ENCODE measurements at regions not wholly inside any gene's neighbourhood (a gene's known extent, or its start where the extent isn't known, plus 50 kb on each side); places are given as distances from the start of the nearest gene placed in this dataset.

- H3K9ac ChIP-seq (ENCODE audit: low read length in 5 of 5) = no peak overlapping the region
- H3K27me3 ChIP-seq (ENCODE audit: control insufficient read depth in 5 of 5, insufficient read depth in 4 of 5, low read length in 5 of 5) = no peaks in the 10 kb centered on the region
- no peaks in the 10 kb centered on the region for H3K9me3 ChIP-seq (ENCODE audit: control insufficient read depth in 5 of 5, low read length in 5 of 5)
- H3K4me3 ChIP-seq (ENCODE audit: low read depth in 1 of 5, low read length in 5 of 5) = no peak overlapping the region
- H3K36me3 ChIP-seq (ENCODE audit: control insufficient read depth in 5 of 5, insufficient read depth in 5 of 5, low read length in 5 of 5) = no peaks in the 10 kb centered on the region
- H3K27ac ChIP-seq (ENCODE audit: low read depth, low read length) = no peak overlapping the region
- H3K4me1 ChIP-seq (ENCODE audit: control insufficient read depth in 5 of 5, insufficient read depth in 5 of 5, low read length in 5 of 5) = peaks cover 0 to 6% (median 0%) of the 10 kb centered on the region in 5 donors
Observed at GRCh38 chr3:115550285-115550761, 73.0 kb upstream of the GAP43 start.

GRCh38 chr3:115551016-115551415, 72.3 kb upstream of the GAP43 start:
- Histone ChIP-seq H3K27ac (ENCODE audit: low read depth, low read length) (no peak overlapping the region), H3K9me3 (ENCODE audit: control insufficient read depth in 5 of 5, low read length in 5 of 5) (no peaks in the 10 kb centered on the region), H3K27me3 (ENCODE audit: control insufficient read depth in 5 of 5, insufficient read depth in 4 of 5, low read length in 5 of 5) (no peaks in the 10 kb centered on the region)

GRCh38 chr3:115552007-115552406, 71.3 kb upstream of the GAP43 start:
- Histone ChIP-seq H3K9me3 (ENCODE audit: control insufficient read depth in 5 of 5, low read length in 5 of 5) (no peaks in the 10 kb centered on the region), H3K27me3 (ENCODE audit: control insufficient read depth in 5 of 5, insufficient read depth in 4 of 5, low read length in 5 of 5) (no peaks in the 10 kb centered on the region), H3K4me3 (ENCODE audit: low read depth in 1 of 5, low read length in 5 of 5) (no peak overlapping the region), H3K27ac (ENCODE audit: low read depth, low read length) (no peak overlapping the region), H3K4me1 (ENCODE audit: control insufficient read depth in 5 of 5, insufficient read depth in 5 of 5, low read length in 5 of 5) (peaks cover 0 to 6% (median 0%) of the 10 kb centered on the region in 5 donors), H3K9ac (ENCODE audit: low read length in 5 of 5) (no peak overlapping the region), H3K36me3 (ENCODE audit: control insufficient read depth in 5 of 5, insufficient read depth in 5 of 5, low read length in 5 of 5) (no peaks in the 10 kb centered on the region)

More at GRCh38 chr3:115551016-115551415, 72.3 kb upstream of the GAP43 start:
- Histone ChIP-seq H3K4me1 (ENCODE audit: control insufficient read depth in 5 of 5, insufficient read depth in 5 of 5, low read length in 5 of 5) (peaks cover 0 to 6% (median 0%) of the 10 kb centered on the region in 5 donors), H3K36me3 (ENCODE audit: control insufficient read depth in 5 of 5, insufficient read depth in 5 of 5, low read length in 5 of 5) (no peaks in the 10 kb centered on the region), H3K9ac (ENCODE audit: low read length in 5 of 5) (no peak overlapping the region), H3K4me3 (ENCODE audit: low read depth in 1 of 5, low read length in 5 of 5) (no peak overlapping the region)

- H3K9me3 ChIP-seq (ENCODE audit: control insufficient read depth in 5 of 5, low read length in 5 of 5) = no peaks in the 10 kb centered on the region
- no peak overlapping the region for H3K9ac ChIP-seq (ENCODE audit: low read length in 5 of 5)
- no peaks in the 10 kb centered on the region for H3K27me3 ChIP-seq (ENCODE audit: control insufficient read depth in 5 of 5, insufficient read depth in 4 of 5, low read length in 5 of 5)
- no peak overlapping the region for H3K4me3 ChIP-seq (ENCODE audit: low read depth in 1 of 5, low read length in 5 of 5)
- H3K36me3 ChIP-seq (ENCODE audit: control insufficient read depth in 5 of 5, insufficient read depth in 5 of 5, low read length in 5 of 5) = no peaks in the 10 kb centered on the region
- H3K27ac ChIP-seq (ENCODE audit: low read depth, low read length) = no peak overlapping the region
- H3K4me1 ChIP-seq (ENCODE audit: control insufficient read depth in 5 of 5, insufficient read depth in 5 of 5, low read length in 5 of 5) = peaks cover 0 to 1% (median 0%) of the 10 kb centered on the region in 5 donors
Observed at GRCh38 chr3:115553796-115554486, 69.4 kb upstream of the GAP43 start.

- H3K27ac ChIP-seq (ENCODE audit: low read depth, low read length) = no peak overlapping the region
- no peaks in the 10 kb centered on the region for H3K4me1 ChIP-seq (ENCODE audit: control insufficient read depth in 5 of 5, insufficient read depth in 5 of 5, low read length in 5 of 5)
- no peaks in the 10 kb centered on the region for H3K9me3 ChIP-seq (ENCODE audit: control insufficient read depth in 5 of 5, low read length in 5 of 5)
- H3K36me3 ChIP-seq (ENCODE audit: control insufficient read depth in 5 of 5, insufficient read depth in 5 of 5, low read length in 5 of 5) = no peaks in the 10 kb centered on the region
- no peak overlapping the region for H3K9ac ChIP-seq (ENCODE audit: low read length in 5 of 5)
- no peaks in the 10 kb centered on the region for H3K27me3 ChIP-seq (ENCODE audit: control insufficient read depth in 5 of 5, insufficient read depth in 4 of 5, low read length in 5 of 5)
- H3K4me3 ChIP-seq (ENCODE audit: low read depth in 1 of 5, low read length in 5 of 5) = no peak overlapping the region
Observed at GRCh38 chr3:115554487-115554807, 68.9 kb upstream of the GAP43 start.

GRCh38 chr3:115562636-115563267, 60.6 kb upstream of the GAP43 start:
- Histone ChIP-seq H3K4me3 (ENCODE audit: low read depth in 1 of 5, low read length in 5 of 5) (no peak overlapping the region), H3K36me3 (ENCODE audit: control insufficient read depth in 5 of 5, insufficient read depth in 5 of 5, low read length in 5 of 5) (no peaks in the 10 kb centered on the region), H3K4me1 (ENCODE audit: control insufficient read depth in 5 of 5, insufficient read depth in 5 of 5, low read length in 5 of 5) (no peaks in the 10 kb centered on the region), H3K27me3 (ENCODE audit: control insufficient read depth in 5 of 5, insufficient read depth in 4 of 5, low read length in 5 of 5) (no peaks in the 10 kb centered on the region), H3K9ac (ENCODE audit: low read length in 5 of 5) (no peak overlapping the region), H3K9me3 (ENCODE audit: control insufficient read depth in 5 of 5, low read length in 5 of 5) (no peaks in the 10 kb centered on the region), H3K27ac (ENCODE audit: low read depth, low read length) (no peak overlapping the region)

GRCh38 chr3:115563984-115564383, 59.3 kb upstream of the GAP43 start:
- no peaks in the 10 kb centered on the region for H3K9me3 ChIP-seq (ENCODE audit: control insufficient read depth in 5 of 5, low read length in 5 of 5)

GRCh38 chr3:115571413-115571812, 51.9 kb upstream of the GAP43 start:
- no peaks in the 10 kb centered on the region for H3K9me3 ChIP-seq (ENCODE audit: control insufficient read depth in 5 of 5, low read length in 5 of 5)
- H3K4me3 ChIP-seq (ENCODE audit: low read depth in 1 of 5, low read length in 5 of 5) = no peak overlapping the region
- no peaks in the 10 kb centered on the region for H3K27me3 ChIP-seq (ENCODE audit: control insufficient read depth in 5 of 5, insufficient read depth in 4 of 5, low read length in 5 of 5)
- no peaks in the 10 kb centered on the region for H3K4me1 ChIP-seq (ENCODE audit: control insufficient read depth in 5 of 5, insufficient read depth in 5 of 5, low read length in 5 of 5)
- no peak overlapping the region for H3K27ac ChIP-seq (ENCODE audit: low read depth, low read length)
- no peaks in the 10 kb centered on the region for H3K36me3 ChIP-seq (ENCODE audit: control insufficient read depth in 5 of 5, insufficient read depth in 5 of 5, low read length in 5 of 5)
- no peak overlapping the region for H3K9ac ChIP-seq (ENCODE audit: low read length in 5 of 5)

More at GRCh38 chr3:115563984-115564383, 59.3 kb upstream of the GAP43 start:
- no peak overlapping the region for H3K9ac ChIP-seq (ENCODE audit: low read length in 5 of 5)
- no peak overlapping the region for H3K27ac ChIP-seq (ENCODE audit: low read depth, low read length)
- no peaks in the 10 kb centered on the region for H3K4me1 ChIP-seq (ENCODE audit: control insufficient read depth in 5 of 5, insufficient read depth in 5 of 5, low read length in 5 of 5)
- no peaks in the 10 kb centered on the region for H3K27me3 ChIP-seq (ENCODE audit: control insufficient read depth in 5 of 5, insufficient read depth in 4 of 5, low read length in 5 of 5)
- no peak overlapping the region for H3K4me3 ChIP-seq (ENCODE audit: low read depth in 1 of 5, low read length in 5 of 5)
- no peaks in the 10 kb centered on the region for H3K36me3 ChIP-seq (ENCODE audit: control insufficient read depth in 5 of 5, insufficient read depth in 5 of 5, low read length in 5 of 5)

All from subcutaneous abdominal adipose tissue (tissue), 5 donors.